Stimulated activated CD8-positive, alpha-beta memory T cell treated with anti-CD3 and anti-CD28 coated beads, Interleukin-15, amount 100 ng/mL, for 48 hours (primary cell): ENCODE measurements at regions not wholly inside any gene's neighbourhood (a gene's known extent, or its start where the extent isn't known, plus 50 kb on each side); places are given as distances from the start of the nearest gene placed in this dataset.
"Not testable (repeated sequence)": the region's sequence is repeated elsewhere in the genome, so short reads cannot be mapped to it uniquely, and the experiment has no call there.

Source experiments
- DNase-seq, 2 donors: peaks; one replicate each; pipeline ENCODE4 v3.0.0-alpha.2; 2020; ENCODE audit warnings: low read depth in 2 of 2

- no peak for DNase-seq
Observed at GRCh38 chr10:27388761-27389399, 115.2 kb upstream of the RAB18 start.

- no peak for DNase-seq
Observed at GRCh38 chr10:27383595-27384542, 120.2 kb upstream of the RAB18 start.

DNA sequence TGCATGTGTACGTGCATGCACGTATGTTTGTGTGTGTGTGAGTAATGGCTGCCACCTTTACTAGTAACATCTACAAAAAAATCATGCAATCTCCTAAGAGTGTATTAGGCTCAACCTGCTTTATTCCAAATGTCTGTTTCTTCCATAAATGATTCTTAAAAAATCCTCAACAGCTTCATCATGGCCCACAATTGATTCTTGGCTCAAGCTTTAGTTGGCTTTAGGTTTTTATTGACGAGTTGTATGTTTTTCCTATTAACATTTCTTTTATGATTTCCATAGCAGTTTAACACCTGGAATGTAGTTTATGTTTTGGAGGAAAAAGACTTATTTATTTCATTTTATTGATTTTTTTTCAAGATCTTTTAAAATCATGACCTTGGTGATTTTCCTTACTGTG, 121.9 kb upstream of the RAB18 start:
- no peak for DNase-seq

- no peak for DNase-seq
Observed at GRCh38 chr10:27380929-27381358, 123.2 kb upstream of the RAB18 start.

- DNase-seq: not testable (repeated sequence)
Observed at GRCh38 chr10:27379041-27379440, 125.1 kb upstream of the RAB18 start.

DNA sequence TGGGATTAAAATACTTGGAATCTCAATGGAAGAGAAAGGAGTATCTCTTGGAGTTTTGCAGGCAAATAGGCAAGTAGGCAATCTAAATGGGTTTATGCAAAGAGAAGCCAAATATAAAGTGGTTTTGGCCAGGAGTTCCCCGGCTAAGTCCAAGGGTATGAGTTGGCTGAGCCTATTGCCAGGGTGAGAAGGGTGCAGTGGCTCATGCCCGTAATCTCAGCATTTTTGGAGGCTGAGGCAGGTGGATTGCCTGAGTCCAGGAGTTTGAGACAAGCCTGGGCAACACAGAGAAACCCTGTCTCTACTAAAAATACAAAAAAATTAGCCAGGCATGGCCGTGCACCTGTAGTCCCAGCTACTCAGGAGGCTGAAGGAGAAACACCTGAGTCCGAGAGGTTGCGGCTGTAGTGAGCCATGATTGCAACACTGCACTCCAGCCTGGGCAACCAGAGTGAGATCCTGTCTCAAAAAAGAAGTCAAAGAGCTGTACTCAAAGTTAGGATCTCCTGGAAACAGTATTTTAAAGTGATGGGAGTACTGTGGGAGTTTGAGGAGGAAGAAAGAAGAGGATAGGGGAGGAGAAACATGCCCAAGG, 130.4 kb upstream of the RAB18 start:
- DNase-seq: no peak

DNA sequence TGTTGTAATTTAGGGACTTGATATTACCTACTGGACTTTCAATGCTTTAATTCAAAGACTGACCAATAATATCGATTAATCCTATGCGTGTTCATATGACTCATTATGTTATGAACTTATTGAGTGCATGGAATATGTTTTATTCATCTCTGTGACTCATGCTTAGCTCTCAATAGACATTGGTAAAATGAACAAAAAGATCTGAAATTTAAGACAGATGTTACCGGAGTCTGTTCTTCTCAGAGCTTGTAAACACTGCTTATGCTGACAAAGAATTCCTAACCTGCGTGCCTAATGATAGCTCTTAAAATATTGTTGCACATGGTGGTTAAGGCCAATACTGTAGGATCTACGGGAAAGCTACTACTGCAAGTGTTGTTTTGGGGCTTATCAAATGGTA, 131.5 kb upstream of the ACBD5 start:
- no peak for DNase-seq

- DNase-seq: not testable (repeated sequence)
Observed at GRCh38 chr10:27371375-27371774, 130.8 kb upstream of the ACBD5 start.

GRCh38 chr10:27369880-27370279, 129.3 kb upstream of the ACBD5 start:
- no peak for DNase-seq

DNA sequence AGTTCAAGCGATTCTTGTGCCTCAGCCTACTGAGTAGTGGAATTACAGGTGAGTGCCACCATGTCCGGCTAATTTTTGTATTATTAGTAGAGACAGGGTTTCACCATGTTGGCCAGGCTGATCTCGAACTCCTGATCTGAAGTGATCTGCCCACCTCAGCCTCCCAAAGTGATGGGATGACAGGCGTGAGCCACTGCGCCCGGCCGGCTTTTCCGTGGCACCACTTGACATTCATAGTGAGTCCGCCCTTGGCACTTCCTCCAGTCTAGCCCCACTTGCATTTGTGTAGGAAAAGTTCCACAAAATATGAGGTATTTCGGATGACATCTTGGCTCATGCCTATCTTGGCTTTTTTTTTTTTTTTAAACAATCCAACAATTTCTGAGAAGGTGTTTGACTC, 128.1 kb upstream of the ACBD5 start:
- DNase-seq: no peak

- no peak for DNase-seq
Observed at GRCh38 chr10:27366769-27367168, 126.2 kb upstream of the ACBD5 start.

DNA sequence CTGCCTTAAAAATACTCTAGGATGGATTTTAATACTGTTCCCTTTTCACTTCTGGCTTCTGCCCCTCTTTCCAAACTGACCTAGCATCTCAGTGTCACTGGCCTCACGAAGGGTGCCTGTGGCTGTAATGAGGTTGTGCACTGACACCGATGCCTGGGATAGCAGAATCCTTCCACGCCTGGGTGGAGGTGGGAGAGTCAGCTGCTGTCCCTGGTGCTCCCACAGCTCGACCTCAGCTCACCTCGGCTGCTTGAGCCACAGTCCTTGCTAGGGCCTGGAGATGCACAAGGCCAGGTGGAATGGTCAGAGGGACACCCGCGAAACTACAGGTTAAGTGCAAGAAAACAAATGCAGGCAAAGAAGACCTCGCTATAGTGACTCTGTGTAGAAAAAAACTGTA, 123.4 kb upstream of the ACBD5 start:
- no peak for DNase-seq

- DNase-seq: peak; percentile 55 to 66
Observed at GRCh38 chr10:27360581-27361172, 120.1 kb upstream of the ACBD5 start.

- DNase-seq: no peak
Observed at GRCh38 chr10:27359792-27360355, 119.3 kb upstream of the ACBD5 start.

GRCh38 chr10:27356738-27357137, 116.1 kb upstream of the ACBD5 start:
- DNase-seq: no peak

DNA sequence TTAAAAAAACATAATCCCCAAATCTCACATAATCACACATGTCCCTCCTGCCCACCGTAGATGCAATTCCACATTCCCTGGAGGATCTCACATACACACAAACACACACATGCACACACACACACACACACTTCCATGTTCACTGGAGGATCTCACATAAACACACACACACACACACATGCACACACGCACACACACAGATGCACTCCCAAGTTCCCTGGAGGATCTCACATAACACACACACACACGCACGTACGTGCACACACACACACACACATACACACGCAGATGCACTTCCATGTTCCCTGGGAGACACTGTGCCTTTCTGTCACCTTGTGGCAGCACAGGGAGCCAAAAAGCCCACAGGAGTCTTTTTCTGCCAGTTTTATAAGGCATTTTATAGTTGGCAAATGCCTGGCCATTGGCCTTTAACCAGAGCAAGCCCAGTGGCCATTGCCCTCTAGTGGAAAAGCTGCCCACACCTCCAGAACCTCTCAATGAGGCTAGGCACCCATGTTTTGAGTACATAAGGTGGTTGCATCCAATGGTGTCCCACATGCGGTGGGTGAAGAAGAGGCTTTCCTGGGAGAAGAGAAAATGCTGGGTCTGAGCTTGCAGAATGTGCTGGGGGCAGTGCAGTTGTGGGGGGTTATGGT, 115.4 kb upstream of the ACBD5 start:
- no peak for DNase-seq

- DNase-seq: not testable (repeated sequence)
Observed at GRCh38 chr10:27354643-27355270, 114.2 kb upstream of the ACBD5 start.

DNA sequence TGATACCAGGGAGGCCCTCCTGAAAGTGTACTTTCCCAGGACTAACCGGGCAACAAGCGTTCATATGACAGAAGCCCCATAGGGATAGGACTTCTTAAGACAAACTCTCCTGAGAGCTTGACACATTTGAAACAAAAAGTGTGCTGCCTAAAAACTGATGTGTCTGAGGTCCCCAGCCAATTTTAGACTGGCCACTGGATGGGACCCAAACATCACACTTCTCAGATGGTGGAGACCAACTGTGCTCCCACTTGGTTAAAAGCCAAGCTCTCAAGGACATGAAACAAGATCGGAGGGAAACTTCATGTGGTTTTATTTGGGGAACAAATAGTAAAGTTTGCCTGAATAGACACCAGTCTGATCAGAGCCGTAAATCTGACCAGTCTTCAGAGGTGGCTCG, 113.5 kb upstream of the ACBD5 start:
- DNase-seq: not testable (repeated sequence)

- no peak for DNase-seq
Observed at GRCh38 chr10:27349987-27350386, 109.4 kb upstream of the ACBD5 start.

- not testable (repeated sequence) for DNase-seq
Observed at GRCh38 chr10:27347827-27348207, 107.2 kb upstream of the ACBD5 start.

GRCh38 chr10:27345455-27345920, 104.9 kb upstream of the ACBD5 start:
- DNase-seq: no peak
